GM23338 (cell line): ENCODE measurements at regions not wholly inside any gene's neighbourhood (a gene's known extent, or its start where the extent isn't known, plus 50 kb on each side); places are given as distances from the start of the nearest gene placed in this dataset.

ENCODE experiments used
- ATAC-seq: fragments of 200-7000 bp; cut with Tn5 transposase; 3 replicates; pipeline ENCODE4 v1.9.1; 2020
- DNase-seq: peaks from one replicate; pipeline ENCODE4 v3.0.0-alpha.2; 2015; ENCODE audit warnings: low spot score
- H2AFZ ChIP-seq: fragments of 200-600 bp; sonication (generic); 2 replicates; pipeline ENCODE4 v1.8.0; 2016; ENCODE audit warnings: antibody characterized with exemption, mild to moderate bottlenecking, moderate library complexity
- H3F3A ChIP-seq: fragments of 200-600 bp; sonication (generic); replicated peaks from 2 replicates; pipeline ENCODE4 v1.8.0; 2017; ENCODE audit warnings: antibody characterized with exemption, mixed run types, low read depth
- H3K27ac ChIP-seq: fragments of 200-600 bp; sonication (generic); 2 replicates; pipeline ENCODE4 v1.6.1; 2016; ENCODE audit warnings: low read depth
- H3K27me3 ChIP-seq: fragments of 200-600 bp; sonication (generic); 2 replicates; pipeline ENCODE4 v1.8.0; 2016; ENCODE audit warnings: mild to moderate bottlenecking, mixed run types, moderate library complexity; ENCODE audit not compliant: insufficient read depth
- H3K36me3 ChIP-seq: fragments of 200-600 bp; sonication (generic); 2 replicates; pipeline ENCODE4 v1.8.0; 2016; ENCODE audit warnings: mild to moderate bottlenecking; ENCODE audit not compliant: insufficient read depth
- H3K4me1 ChIP-seq: fragments of 200-600 bp; sonication (generic); 2 replicates; pipeline ENCODE4 v1.8.0; 2016; ENCODE audit warnings: mild to moderate bottlenecking, moderate library complexity; ENCODE audit not compliant: insufficient read depth
- H3K4me2 ChIP-seq: fragments of 200-600 bp; sonication (generic); 2 replicates; pipeline ENCODE4 v1.7.1; 2017; ENCODE audit warnings: mixed run types
- H3K4me3 ChIP-seq: fragments of 200-600 bp; sonication (generic); 2 replicates; pipeline ENCODE4 v1.6.1; 2016; ENCODE audit warnings: mixed run types
- H3K79me2 ChIP-seq: fragments of 200-600 bp; sonication (generic); replicated peaks from 2 replicates; pipeline ENCODE4 v1.8.0; 2017; ENCODE audit warnings: mild to moderate bottlenecking; ENCODE audit not compliant: insufficient read depth
- H3K9me2 ChIP-seq: fragments of 200-600 bp; sonication (generic); 2 replicates; pipeline ENCODE4 v1.8.0; 2017; ENCODE audit not compliant: insufficient read depth
- H4K20me1 ChIP-seq: fragments of 200-600 bp; sonication (generic); replicated peaks from 2 replicates; pipeline ENCODE4 v1.8.0; 2017; ENCODE audit warnings: mild to moderate bottlenecking; ENCODE audit not compliant: insufficient read depth
- H3K27ac Mint-ChIP-seq: 2 replicates; pipeline ENCODE4 v1.8.0; 2020; ENCODE audit warnings: inconsistent platforms, mild to moderate bottlenecking, moderate library complexity, mixed read lengths
- H3K27me3 Mint-ChIP-seq: 3 replicates; pipeline ENCODE4 v1.8.0; 2022; ENCODE audit warnings: low read depth, mild to moderate bottlenecking, moderate library complexity, mixed read lengths, inconsistent platforms; ENCODE audit not compliant: insufficient read depth, poor library complexity
- H3K36me3 Mint-ChIP-seq: 3 replicates; pipeline ENCODE4 v1.8.0; 2021; ENCODE audit warnings: low read depth, mild to moderate bottlenecking, inconsistent platforms, moderate library complexity, mixed read lengths
- H3K4me1 Mint-ChIP-seq: 3 replicates; pipeline ENCODE4 v1.8.0; 2020; ENCODE audit warnings: mild to moderate bottlenecking, inconsistent platforms, mixed read lengths
- H3K4me3 Mint-ChIP-seq: 3 replicates; pipeline ENCODE4 v1.8.0; 2021; ENCODE audit warnings: moderate library complexity, mild to moderate bottlenecking, inconsistent platforms, mixed read lengths
- H3K9me3 Mint-ChIP-seq: 3 replicates; pipeline ENCODE4 v1.8.0; 2020; ENCODE audit warnings: moderate library complexity, mild to moderate bottlenecking, inconsistent platforms, mixed read lengths
- CREB1 ChIP-seq: fragments of 250-450 bp; sonication (Bioruptor Pico); IDR thresholded peaks from 2 replicates; pipeline ENCODE4 v1.5.0; 2020; ENCODE audit warnings: low read depth, mild to moderate bottlenecking, moderate library complexity
- ETS1 ChIP-seq: IDR thresholded peaks from 2 replicates; pipeline ENCODE4 v1.6.1; 2016; ENCODE audit warnings: antibody characterized with exemption
- EZH2 ChIP-seq: fragments of 200-600 bp; sonication (generic); IDR thresholded peaks from one replicate; pipeline ENCODE4 v1.8.0; 2017; ENCODE audit warnings: antibody characterized with exemption, mild to moderate bottlenecking, low read depth; ENCODE audit not compliant: unreplicated experiment
- EZH2phosphoT487 ChIP-seq: fragments of 200-600 bp; sonication (generic); IDR thresholded peaks from one replicate; pipeline ENCODE4 v1.8.1; 2018; ENCODE audit warnings: antibody characterized with exemption; ENCODE audit not compliant: unreplicated experiment
- JUNB ChIP-seq: IDR thresholded peaks from one replicate; pipeline ENCODE4 v1.6.1; 2016; ENCODE audit warnings: antibody characterized with exemption; ENCODE audit not compliant: unreplicated experiment
- NANOG ChIP-seq: IDR thresholded peaks from 2 replicates; pipeline ENCODE4 v1.6.1; 2016; ENCODE audit warnings: antibody characterized with exemption, borderline replicate concordance
- POLR2AphosphoS5 ChIP-seq: IDR thresholded peaks from 2 replicates; pipeline ENCODE4 v1.6.1; 2016; ENCODE audit warnings: antibody characterized with exemption, low read depth
- STAT1 ChIP-seq: IDR thresholded peaks from one replicate; pipeline ENCODE4 v1.6.1; 2016; ENCODE audit warnings: antibody characterized with exemption; ENCODE audit not compliant: unreplicated experiment
- ZNF114 ChIP-seq: fragments of 250-450 bp; sonication (Bioruptor Pico); IDR thresholded peaks from 2 replicates; pipeline ENCODE4 v1.5.0; 2020; ENCODE audit warnings: mild to moderate bottlenecking, moderate library complexity
- TF ChIP-seq, protein P1 (sequence below), 2 experiments: fragments of 200-600 bp in 1 of 2; sonication (generic) in 1 of 2; conservative IDR thresholded peaks; 2 replicates each; pipeline versions ENCODE4 v1.5.1 to v1.6.1; 2016 to 2017; ENCODE audit warnings: antibody characterized with exemption in 2 of 2, low read depth in 2 of 2, mild to moderate bottlenecking in 2 of 2, moderate library complexity in 1 of 2
- TF ChIP-seq, protein P2 (sequence below): fragments of 250-450 bp; sonication (Bioruptor Pico); IDR thresholded peaks from 2 replicates; pipeline ENCODE4 v1.5.0; 2020; ENCODE audit warnings: mild to moderate bottlenecking, moderate library complexity

GRCh38 chr2:192307530-192307929 is 112.8 kb upstream of the TMEFF2 start:
- no peaks in the 10 kb centered on the region for H3K27me3 Mint-ChIP-seq
- Histone ChIP-seq H3K79me2 (no peaks in the 10 kb centered on the region), H3F3A (no peaks in the 10 kb centered on the region), H4K20me1 (no peaks in the 10 kb centered on the region), H3K27me3 (no peaks in the 10 kb centered on the region), H3K4me2 (no peak overlapping the region), H2AFZ (no peak overlapping the region), H3K36me3 (no peaks in the 10 kb centered on the region), H3K4me3 (no peak overlapping the region), H3K27ac (no peak overlapping the region), H3K9me2 (no peaks in the 10 kb centered on the region), H3K4me1 (no peaks in the 10 kb centered on the region)
- no peaks in the 10 kb centered on the region for H3K9me3 Mint-ChIP-seq
- TF ChIP-seq ETS1: no peak
- no peak for TF ChIP-seq EZH2phosphoT487
- TF ChIP-seq CREB1: no peak
- no peak for TF ChIP-seq JUNB
- TF ChIP-seq, protein P1, sequence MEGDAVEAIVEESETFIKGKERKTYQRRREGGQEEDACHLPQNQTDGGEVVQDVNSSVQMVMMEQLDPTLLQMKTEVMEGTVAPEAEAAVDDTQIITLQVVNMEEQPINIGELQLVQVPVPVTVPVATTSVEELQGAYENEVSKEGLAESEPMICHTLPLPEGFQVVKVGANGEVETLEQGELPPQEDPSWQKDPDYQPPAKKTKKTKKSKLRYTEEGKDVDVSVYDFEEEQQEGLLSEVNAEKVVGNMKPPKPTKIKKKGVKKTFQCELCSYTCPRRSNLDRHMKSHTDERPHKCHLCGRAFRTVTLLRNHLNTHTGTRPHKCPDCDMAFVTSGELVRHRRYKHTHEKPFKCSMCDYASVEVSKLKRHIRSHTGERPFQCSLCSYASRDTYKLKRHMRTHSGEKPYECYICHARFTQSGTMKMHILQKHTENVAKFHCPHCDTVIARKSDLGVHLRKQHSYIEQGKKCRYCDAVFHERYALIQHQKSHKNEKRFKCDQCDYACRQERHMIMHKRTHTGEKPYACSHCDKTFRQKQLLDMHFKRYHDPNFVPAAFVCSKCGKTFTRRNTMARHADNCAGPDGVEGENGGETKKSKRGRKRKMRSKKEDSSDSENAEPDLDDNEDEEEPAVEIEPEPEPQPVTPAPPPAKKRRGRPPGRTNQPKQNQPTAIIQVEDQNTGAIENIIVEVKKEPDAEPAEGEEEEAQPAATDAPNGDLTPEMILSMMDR (conservative IDR thresholded peaks at IDR 0.05; ENCODE audit: low read depth in 2 of 2): no peak
- TF ChIP-seq NANOG: no peak
- TF ChIP-seq EZH2: no peak
- TF ChIP-seq ZNF114 (CRISPR knock-in tag): no peak
- no peak for TF ChIP-seq STAT1
- no peak for TF ChIP-seq POLR2AphosphoS5
- TF ChIP-seq, protein P2, sequence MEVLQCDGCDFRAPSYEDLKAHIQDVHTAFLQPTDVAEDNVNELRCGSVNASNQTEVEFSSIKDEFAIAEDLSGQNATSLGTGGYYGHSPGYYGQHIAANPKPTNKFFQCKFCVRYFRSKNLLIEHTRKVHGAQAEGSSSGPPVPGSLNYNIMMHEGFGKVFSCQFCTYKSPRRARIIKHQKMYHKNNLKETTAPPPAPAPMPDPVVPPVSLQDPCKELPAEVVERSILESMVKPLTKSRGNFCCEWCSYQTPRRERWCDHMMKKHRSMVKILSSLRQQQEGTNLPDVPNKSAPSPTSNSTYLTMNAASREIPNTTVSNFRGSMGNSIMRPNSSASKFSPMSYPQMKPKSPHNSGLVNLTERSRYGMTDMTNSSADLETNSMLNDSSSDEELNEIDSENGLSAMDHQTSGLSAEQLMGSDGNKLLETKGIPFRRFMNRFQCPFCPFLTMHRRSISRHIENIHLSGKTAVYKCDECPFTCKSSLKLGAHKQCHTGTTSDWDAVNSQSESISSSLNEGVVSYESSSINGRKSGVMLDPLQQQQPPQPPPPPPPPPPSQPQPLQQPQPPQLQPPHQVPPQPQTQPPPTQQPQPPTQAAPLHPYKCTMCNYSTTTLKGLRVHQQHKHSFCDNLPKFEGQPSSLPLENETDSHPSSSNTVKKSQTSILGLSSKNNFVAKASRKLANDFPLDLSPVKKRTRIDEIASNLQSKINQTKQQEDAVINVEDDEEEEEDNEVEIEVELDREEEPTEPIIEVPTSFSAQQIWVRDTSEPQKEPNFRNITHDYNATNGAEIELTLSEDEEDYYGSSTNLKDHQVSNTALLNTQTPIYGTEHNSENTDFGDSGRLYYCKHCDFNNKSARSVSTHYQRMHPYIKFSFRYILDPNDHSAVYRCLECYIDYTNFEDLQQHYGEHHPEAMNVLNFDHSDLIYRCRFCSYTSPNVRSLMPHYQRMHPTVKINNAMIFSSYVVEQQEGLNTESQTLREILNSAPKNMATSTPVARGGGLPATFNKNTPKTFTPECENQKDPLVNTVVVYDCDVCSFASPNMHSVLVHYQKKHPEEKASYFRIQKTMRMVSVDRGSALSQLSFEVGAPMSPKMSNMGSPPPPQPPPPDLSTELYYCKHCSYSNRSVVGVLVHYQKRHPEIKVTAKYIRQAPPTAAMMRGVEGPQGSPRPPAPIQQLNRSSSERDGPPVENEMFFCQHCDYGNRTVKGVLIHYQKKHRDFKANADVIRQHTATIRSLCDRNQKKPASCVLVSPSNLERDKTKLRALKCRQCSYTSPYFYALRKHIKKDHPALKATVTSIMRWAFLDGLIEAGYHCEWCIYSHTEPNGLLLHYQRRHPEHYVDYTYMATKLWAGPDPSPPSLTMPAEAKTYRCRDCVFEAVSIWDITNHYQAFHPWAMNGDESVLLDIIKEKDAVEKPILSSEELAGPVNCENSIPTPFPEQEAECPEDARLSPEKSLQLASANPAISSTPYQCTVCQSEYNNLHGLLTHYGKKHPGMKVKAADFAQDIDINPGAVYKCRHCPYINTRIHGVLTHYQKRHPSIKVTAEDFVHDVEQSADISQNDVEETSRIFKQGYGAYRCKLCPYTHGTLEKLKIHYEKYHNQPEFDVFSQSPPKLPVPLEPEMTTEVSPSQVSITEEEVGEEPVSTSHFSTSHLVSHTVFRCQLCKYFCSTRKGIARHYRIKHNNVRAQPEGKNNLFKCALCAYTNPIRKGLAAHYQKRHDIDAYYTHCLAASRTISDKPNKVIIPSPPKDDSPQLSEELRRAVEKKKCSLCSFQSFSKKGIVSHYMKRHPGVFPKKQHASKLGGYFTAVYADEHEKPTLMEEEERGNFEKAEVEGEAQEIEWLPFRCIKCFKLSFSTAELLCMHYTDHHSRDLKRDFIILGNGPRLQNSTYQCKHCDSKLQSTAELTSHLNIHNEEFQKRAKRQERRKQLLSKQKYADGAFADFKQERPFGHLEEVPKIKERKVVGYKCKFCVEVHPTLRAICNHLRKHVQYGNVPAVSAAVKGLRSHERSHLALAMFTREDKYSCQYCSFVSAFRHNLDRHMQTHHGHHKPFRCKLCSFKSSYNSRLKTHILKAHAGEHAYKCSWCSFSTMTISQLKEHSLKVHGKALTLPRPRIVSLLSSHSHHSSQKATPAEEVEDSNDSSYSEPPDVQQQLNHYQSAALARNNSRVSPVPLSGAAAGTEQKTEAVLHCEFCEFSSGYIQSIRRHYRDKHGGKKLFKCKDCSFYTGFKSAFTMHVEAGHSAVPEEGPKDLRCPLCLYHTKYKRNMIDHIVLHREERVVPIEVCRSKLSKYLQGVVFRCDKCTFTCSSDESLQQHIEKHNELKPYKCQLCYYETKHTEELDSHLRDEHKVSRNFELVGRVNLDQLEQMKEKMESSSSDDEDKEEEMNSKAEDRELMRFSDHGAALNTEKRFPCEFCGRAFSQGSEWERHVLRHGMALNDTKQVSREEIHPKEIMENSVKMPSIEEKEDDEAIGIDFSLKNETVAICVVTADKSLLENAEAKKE (CRISPR knock-in tag): no peak
- no peak for ATAC-seq
- H3K4me1 Mint-ChIP-seq: no peaks in the 10 kb centered on the region
- DNase-seq: no peak
- H3K27ac Mint-ChIP-seq: no peak overlapping the region
- no peak overlapping the region for H3K4me3 Mint-ChIP-seq
- no peaks in the 10 kb centered on the region for H3K36me3 Mint-ChIP-seq
